ENCODE measurements at regions not wholly inside any gene's neighbourhood (a gene's known extent, or its start where the extent isn't known, plus 50 kb on each side); places are given as distances from the start of the nearest gene placed in this dataset.
"Not testable (repeated sequence)": the region's sequence is repeated elsewhere in the genome, so short reads cannot be mapped to it uniquely, and the experiment has no call there.

GRCh38 chr18:39162013-39162827 lies 1596.6 kb upstream of the CELF4 start:
- DNase-seq (ENCODE audit: low read depth), result no peak

GRCh38 chr18:39149211-39149806 lies 1583.7 kb upstream of the CELF4 start:
- no peak for DNase-seq (ENCODE audit: low read depth)

GRCh38 chr18:39134255-39134654 lies 1568.7 kb upstream of the CELF4 start:
- no peak for DNase-seq (ENCODE audit: low read depth)

GRCh38 chr18:39127538-39127937 lies 1561.9 kb upstream of the CELF4 start:
- DNase-seq (ENCODE audit: low read depth), result not testable (repeated sequence)

- DNase-seq (ENCODE audit: low read depth), result no peak
Measured at GRCh38 chr18:39113790-39114189, 1548.2 kb upstream of the CELF4 start.

DNA sequence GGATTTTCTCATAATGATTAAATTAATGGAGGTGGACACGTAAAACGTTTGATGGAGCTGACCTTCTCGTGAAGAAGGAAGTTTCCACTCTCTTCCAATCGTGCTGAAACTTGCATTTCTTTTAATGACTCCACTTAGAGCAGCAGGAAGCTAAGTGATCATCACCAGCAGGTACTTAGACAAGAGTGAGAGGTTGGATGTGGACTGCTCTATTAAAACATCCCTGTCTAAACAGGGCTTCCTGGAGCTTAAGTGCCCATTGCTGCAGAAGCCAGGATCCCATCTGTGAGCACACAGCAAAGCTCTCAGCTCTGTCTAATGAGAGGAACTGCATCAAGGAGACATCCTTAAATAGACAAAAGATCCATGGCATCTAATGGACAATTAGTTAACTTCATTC lies 1539.5 kb upstream of the CELF4 start:
- no peak for DNase-seq (ENCODE audit: low read depth)

DNA sequence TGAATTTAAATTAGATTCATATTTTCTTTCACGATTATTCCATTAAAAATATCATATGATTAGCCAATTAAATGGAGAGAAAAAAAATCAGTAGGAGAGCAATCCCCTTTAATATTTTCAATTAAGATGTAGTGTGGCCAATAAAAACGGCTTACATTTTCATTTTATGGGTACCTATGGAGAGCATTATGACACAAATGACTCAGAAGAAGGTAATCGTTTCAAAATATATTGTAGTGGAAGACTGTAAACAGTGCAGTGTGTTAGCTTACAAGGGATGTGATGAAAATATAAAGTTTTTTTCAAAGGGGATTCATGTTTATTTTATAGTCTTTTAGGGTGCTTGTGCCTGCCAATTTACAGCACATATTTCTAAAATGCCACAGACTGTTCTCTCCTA lies 1507.4 kb upstream of the CELF4 start:
- no peak for DNase-seq (ENCODE audit: low read depth)

GRCh38 chr18:39062426-39062825 lies 1496.8 kb upstream of the CELF4 start:
- DNase-seq (ENCODE audit: low read depth), result no peak

- no peak for DNase-seq (ENCODE audit: low read depth)
Measured at GRCh38 chr18:39058386-39059000, 1492.9 kb upstream of the CELF4 start.

DNA sequence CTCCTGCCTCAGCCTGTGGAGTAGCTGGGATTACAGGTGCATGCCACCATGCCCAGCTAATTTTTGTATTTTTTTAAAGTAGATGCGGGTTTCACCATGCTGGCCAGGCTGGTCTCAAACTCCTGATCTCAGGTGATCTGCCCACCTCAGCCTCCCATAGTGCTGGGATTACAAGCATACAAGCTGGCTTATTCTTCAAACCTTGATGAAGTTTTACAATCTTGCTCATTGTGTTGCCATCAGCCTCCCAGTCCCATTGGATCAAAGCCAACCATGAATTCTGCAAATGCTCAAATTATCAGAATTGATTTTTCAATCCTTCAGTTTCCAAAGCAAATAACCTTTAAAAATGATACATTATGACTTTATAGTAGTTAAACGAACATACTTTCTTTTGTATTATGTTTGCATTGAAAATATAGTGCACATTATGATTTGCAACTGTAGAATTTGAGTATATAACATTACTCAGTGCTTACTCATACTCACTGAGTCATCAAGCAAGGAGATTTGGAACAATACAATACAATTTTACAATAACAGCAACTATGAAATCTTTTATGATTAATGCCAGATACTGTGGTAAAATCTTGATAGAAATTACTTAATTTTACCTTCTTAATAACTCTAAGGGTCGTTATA lies 1491.9 kb upstream of the CELF4 start:
- DNase-seq (ENCODE audit: low read depth), result no peak

DNA sequence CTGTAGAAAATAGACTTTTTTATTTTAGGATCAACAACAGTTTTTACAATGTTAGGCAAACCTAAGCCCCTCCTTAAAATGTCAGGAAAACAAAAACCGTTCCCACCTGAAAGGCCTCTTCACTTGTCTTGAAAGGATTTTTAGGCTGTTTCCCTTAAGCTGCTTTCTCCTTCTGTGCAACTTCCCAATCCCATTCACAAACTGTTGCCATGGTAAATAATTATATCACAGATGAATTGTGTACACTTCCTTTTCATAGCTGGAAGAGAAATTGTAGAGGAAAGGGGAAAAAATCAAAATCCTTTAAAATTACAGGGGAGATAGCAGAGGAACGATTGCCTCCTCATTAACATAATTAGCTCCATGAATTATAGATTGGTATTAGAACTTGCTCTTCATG lies 1488.0 kb upstream of the CELF4 start:
- no peak for DNase-seq (ENCODE audit: low read depth)

DNA sequence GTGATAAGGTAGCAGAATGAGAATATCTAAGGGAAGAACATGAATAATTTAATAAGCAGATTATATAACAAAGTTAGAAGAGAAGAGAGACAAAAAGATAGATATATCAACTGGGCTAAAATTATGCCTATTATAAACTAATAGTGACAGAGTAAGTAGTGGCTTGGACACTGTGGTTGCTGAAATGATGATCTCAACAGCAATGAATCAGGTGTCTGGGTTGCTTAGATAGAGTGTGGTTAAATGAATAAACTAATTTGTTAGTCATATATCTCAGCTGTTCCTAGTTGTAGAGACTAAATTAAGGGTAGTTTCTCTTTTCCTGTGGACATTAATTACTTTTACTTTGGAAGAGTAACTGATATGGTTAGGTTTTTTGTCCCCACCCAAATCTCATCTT lies 1485.4 kb upstream of the CELF4 start:
- no peak for DNase-seq (ENCODE audit: low read depth)

- DNase-seq (ENCODE audit: low read depth), result no peak
Measured at GRCh38 chr18:39039813-39040212, 1474.2 kb upstream of the CELF4 start.

GRCh38 chr18:39037925-39038324 lies 1472.3 kb upstream of the CELF4 start:
- no peak for DNase-seq (ENCODE audit: low read depth)

- no peak for DNase-seq (ENCODE audit: low read depth)
Measured at GRCh38 chr18:39033312-39033711, 1467.7 kb upstream of the CELF4 start.

DNA sequence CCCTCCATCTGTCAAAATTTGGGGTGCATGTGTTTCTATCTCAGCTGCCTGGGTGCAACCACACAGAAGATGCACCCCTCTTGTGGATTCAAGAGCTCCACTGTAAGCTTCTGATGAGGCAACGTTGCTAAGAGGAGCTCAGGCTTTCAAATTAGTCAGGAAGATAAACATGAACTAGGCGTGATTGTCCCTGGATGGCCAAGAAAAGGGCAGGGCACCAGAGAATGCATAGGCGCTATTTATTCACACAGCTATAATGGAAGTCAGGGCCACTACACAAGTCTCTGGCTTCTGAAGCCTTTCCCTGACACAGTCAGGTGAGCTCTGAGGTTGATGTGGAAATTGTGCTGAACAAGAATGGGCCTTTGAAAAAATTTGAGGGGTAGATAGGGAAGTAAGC lies 1466.0 kb upstream of the CELF4 start:
- DNase-seq (ENCODE audit: low read depth), result no peak

- no peak for DNase-seq (ENCODE audit: low read depth)
Measured at GRCh38 chr18:39030124-39030655, 1464.6 kb upstream of the CELF4 start.

DNA sequence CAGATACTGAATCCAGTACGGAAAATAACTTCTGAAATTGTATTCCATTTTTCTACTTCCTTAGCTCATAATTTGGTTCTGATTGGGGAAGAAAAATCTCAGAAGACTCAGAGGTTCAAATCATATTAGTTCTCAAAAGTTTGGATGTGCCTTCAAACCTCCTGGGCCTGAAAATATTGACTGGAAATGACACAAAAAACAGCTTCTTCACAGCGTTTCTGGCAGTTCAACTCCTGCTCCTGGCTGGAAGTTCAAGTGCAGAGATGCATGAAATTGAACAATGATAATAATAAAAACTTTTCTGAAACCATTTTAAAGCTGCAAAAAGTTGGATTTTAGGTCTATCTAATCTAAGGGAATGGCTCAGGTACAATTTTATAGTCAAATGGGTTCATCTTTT lies 1459.9 kb upstream of the CELF4 start:
- no peak for DNase-seq (ENCODE audit: low read depth)

DNA sequence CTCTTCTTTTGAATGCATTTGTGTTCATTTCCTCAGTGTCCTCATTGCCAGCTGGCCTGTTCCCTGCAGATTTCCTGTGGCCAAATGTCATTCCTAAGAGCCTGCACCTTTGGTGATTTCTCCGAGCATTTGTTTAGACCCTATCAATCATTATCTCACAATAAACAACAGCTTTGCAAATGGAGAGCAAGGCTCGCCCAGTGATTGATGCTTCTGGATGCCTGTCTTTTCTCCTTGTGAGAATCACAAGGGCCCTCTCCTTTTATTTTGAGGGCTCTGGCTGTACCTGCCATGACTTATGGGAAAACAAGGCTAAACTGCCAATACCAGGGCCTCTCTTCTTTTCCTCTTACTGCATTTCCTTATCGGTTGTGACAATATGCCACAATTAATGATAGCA lies 1454.4 kb upstream of the CELF4 start:
- no peak for DNase-seq (ENCODE audit: low read depth)

DNA sequence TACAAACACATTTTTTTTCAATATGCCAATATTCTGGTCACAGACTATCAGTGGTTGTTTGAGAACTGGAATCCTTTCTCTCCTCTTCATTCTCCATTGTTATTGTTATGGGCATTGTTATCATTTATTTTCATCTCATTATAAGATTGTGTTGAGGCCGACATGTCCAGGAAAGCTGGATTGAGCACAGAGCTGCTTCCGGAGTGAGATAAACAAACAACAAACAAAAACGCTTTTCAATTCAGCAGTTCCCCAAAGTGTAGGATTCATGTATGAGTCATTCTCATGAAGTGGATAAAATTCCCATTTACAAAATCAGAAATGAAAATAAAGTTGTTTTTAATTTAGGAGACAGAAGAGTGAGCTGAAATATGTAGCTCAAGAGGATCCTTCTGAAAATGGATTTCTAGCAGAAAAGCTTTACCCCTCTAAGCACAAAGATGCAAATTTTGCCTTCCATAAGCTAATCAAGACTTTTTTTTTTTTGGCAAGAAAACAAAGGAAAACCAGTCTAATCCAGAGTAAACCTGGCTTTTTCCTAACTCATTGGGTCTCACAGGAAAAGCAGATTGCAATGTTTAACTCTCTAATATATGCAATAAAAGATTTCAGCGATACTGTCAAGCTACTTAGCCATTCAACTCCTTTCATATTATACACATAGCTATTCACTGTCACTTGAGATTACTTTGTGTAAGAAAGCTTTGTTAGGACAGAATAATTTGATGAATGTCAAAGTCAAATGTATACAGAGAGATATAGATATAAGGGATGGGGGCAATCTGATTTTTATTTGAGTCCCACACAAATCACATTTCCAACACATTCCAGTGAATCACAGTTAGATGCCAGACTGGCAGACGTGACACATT lies 1441.7 kb upstream of the CELF4 start:
- no peak for DNase-seq (ENCODE audit: low read depth)

DNA sequence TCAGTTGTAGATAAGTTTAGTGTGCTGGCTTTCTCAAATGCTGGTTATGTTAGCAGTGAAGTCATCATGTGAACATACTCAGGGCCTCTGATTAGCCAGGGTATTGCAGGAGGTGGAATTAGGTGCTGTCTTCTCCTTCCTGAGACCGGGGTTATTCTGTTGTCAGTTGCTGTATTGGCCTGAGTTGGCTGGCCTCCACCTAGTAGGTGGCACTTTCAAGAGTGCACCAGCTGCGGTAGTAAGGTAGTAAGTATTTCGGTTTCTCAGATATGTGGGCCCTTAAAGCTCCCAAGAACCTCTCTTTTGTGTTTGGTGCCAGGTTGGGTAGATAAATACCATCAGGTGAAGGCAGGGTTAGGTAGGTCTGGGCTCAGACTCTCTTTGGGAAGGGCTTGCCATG lies 1430.5 kb upstream of the CELF4 start:
- DNase-seq (ENCODE audit: low read depth), result no peak

GRCh38 chr18:38993342-38993741 lies 1427.7 kb upstream of the CELF4 start:
- no peak for DNase-seq (ENCODE audit: low read depth)

Measured in EH (cell line).